HEK293 (cell line): ENCODE measurements at regions not wholly inside any gene's neighbourhood (a gene's known extent, or its start where the extent isn't known, plus 50 kb on each side); places are given as distances from the start of the nearest gene placed in this dataset.

ENCODE experiments used
- CTCF ChIA-PET: fragments of 350-600 bp; formaldehyde crosslinking; extraction: SDS; loops from one replicate; lab custom pipeline; 2021; ENCODE audit warnings: antibody characterized with exemption; lab: Yijun Ruan, JAX
- POLR2A ChIA-PET: fragments of 300-600 bp; formaldehyde crosslinking; extraction: SDS; loops from one replicate; lab custom pipeline; 2020; ENCODE audit warnings: antibody characterized with exemption, inconsistent platforms; lab: Yijun Ruan, JAX
- H3K27ac ChIP-seq: fragments of 200-500 bp; sonication (Bioruptor generic); 2 replicates; pipeline ENCODE4 v1.5.1; 2014; ENCODE audit warnings: low read depth, low read length, control low read depth, inconsistent platforms; ENCODE audit errors: extremely low read depth
- H3K36me3 ChIP-seq, 2 experiments: fragments of 200-500 bp in 1 of 2; sonication (Bioruptor generic) in 1 of 2; 1 replicate in 1 of 2; 2 replicates in 1 of 2; pipeline ENCODE4 v1.5.1; 2014 to 2017; ENCODE audit warnings: inconsistent platforms in 2 of 2, low read length in 2 of 2; ENCODE audit not compliant: control insufficient read depth in 2 of 2, insufficient read depth in 1 of 2
- H3K4me1 ChIP-seq: fragments of 200-500 bp; sonication (Bioruptor generic); 2 replicates; pipeline ENCODE4 v1.5.1; 2014; ENCODE audit warnings: mild to moderate bottlenecking, low read length, inconsistent platforms; ENCODE audit not compliant: control insufficient read depth, insufficient read depth
- H3K4me3 ChIP-seq: 2 replicates; pipeline ENCODE4 v1.5.1; 2011; ENCODE audit warnings: low read depth, mild to moderate bottlenecking, control low read depth, low read length, moderate library complexity
- H3K9me3 ChIP-seq: fragments of 200-500 bp; sonication (Bioruptor generic); 2 replicates; pipeline ENCODE4 v1.5.1; 2014; ENCODE audit warnings: low read depth, low read length, inconsistent platforms; ENCODE audit not compliant: control insufficient read depth, insufficient read depth
- GLI4 ChIP-seq: fragments of 450-650 bp; formaldehyde crosslinking; IDR thresholded peaks from 2 replicates; pipeline ENCODE4 v1.5.1; 2016; ENCODE audit warnings: missing biosample characterization, missing genetic modification characterization
- PRDM2 ChIP-seq: fragments of 450-650 bp; formaldehyde crosslinking; IDR thresholded peaks from 2 replicates; pipeline ENCODE4 v1.5.1; 2016; ENCODE audit warnings: missing biosample characterization, missing genetic modification characterization, borderline replicate concordance
- TSHZ1 ChIP-seq: fragments of 450-650 bp; formaldehyde crosslinking; IDR thresholded peaks from 2 replicates; pipeline ENCODE4 v1.5.1; 2016; ENCODE audit warnings: missing biosample characterization, missing genetic modification characterization, borderline replicate concordance
- ZBTB11 ChIP-seq: fragments of 450-650 bp; formaldehyde crosslinking; conservative IDR thresholded peaks from 2 replicates; pipeline ENCODE4 v1.5.1; 2016; ENCODE audit warnings: low read depth, missing biosample characterization, missing genetic modification characterization
- ZNF114 ChIP-seq: fragments of 450-650 bp; formaldehyde crosslinking; IDR thresholded peaks from 2 replicates; pipeline ENCODE4 v1.5.0; 2017; ENCODE audit warnings: missing biosample characterization, missing genetic modification characterization
- ZNF148 ChIP-seq: fragments of 450-650 bp; formaldehyde crosslinking; IDR thresholded peaks from 2 replicates; pipeline ENCODE4 v1.5.0; 2017; ENCODE audit warnings: missing biosample characterization, missing genetic modification characterization, borderline replicate concordance
- ZNF214 ChIP-seq: fragments of 450-650 bp; formaldehyde crosslinking; IDR thresholded peaks from 2 replicates; pipeline ENCODE4 v1.5.1; 2017; ENCODE audit warnings: missing biosample characterization, mild to moderate bottlenecking, missing genetic modification characterization, borderline replicate concordance
- ZNF23 ChIP-seq: fragments of 450-650 bp; formaldehyde crosslinking; IDR thresholded peaks from 2 replicates; pipeline ENCODE4 v1.5.1; 2016; ENCODE audit warnings: missing biosample characterization, missing genetic modification characterization, borderline replicate concordance
- ZNF248 ChIP-seq: fragments of 450-650 bp; formaldehyde crosslinking; IDR thresholded peaks from 2 replicates; pipeline ENCODE4 v1.5.1; 2017; ENCODE audit warnings: missing biosample characterization, missing genetic modification characterization
- ZNF394 ChIP-seq: fragments of 450-650 bp; formaldehyde crosslinking; IDR thresholded peaks from 2 replicates; pipeline ENCODE4 v1.5.1; 2016; ENCODE audit warnings: missing biosample characterization, missing genetic modification characterization, mild to moderate bottlenecking, moderate library complexity, borderline replicate concordance
- ZNF626 ChIP-seq: fragments of 450-650 bp; sonication (Bioruptor Pico); formaldehyde crosslinking; IDR thresholded peaks from 2 replicates; pipeline ENCODE4 v1.5.1; 2018; ENCODE audit warnings: missing biosample characterization, missing genetic modification characterization, inconsistent platforms

- TF ChIP-seq ZBTB11: no peak
- TF ChIP-seq ZNF394 (tag by site-specific recombination): no peak
- no peak for TF ChIP-seq GLI4 (tag by site-specific recombination)
- TF ChIP-seq TSHZ1: no peak
- no peak for TF ChIP-seq ZNF626 (tag by site-specific recombination)
- no peak for TF ChIP-seq ZNF114 (tag by site-specific recombination)
- no peak for TF ChIP-seq ZNF214
- TF ChIP-seq ZNF23 (tag by site-specific recombination): no peak
- no peak for TF ChIP-seq ZNF248
- TF ChIP-seq ZNF148 (tag by site-specific recombination): no peak
These were observed 294.7 kb upstream of the MEIS2 start (continued) for GRCh38 chr15:37395100-37395468.

- TF ChIP-seq PRDM2: no peak
- Histone ChIP-seq H3K36me3 (no peaks in the 10 kb centered on the region), H3K9me3 (no peaks in the 10 kb centered on the region), H3K4me3 (no peak overlapping the region), H3K27ac (no peak overlapping the region), H3K4me1 (no peaks in the 10 kb centered on the region)
- ChIA-PET CTCF (no interaction called here), POLR2A (no interaction called here)
These were observed 297.1 kb upstream of the MEIS2 start for GRCh38 chr15:37397266-37398022.
